ENCODE measurements at regions not wholly inside any gene's neighbourhood (a gene's known extent, or its start where the extent isn't known, plus 50 kb on each side); places are given as distances from the start of the nearest gene placed in this dataset.
A peak's percentile ranks its signal among the peaks of the same experiment; 100 is the strongest.

- H3K27me3 ChIP-seq (ENCODE audit: insufficient read depth): no peaks in the 10 kb centered on the region
- no peaks in the 10 kb centered on the region for H3K36me3 Mint-ChIP-seq (ENCODE audit: low read depth)
- H3K79me2 ChIP-seq (replicated peaks; ENCODE audit: insufficient read depth): no peaks in the 10 kb centered on the region
- H3K27me3 Mint-ChIP-seq (ENCODE audit: insufficient read depth, low read depth, poor library complexity): no peaks in the 10 kb centered on the region
- no peak for ATAC-seq
- H2AFZ ChIP-seq: 0 out of 2 replicates have a peak overlapping the region, but pooled peaks have one; percentile 28
- no peaks in the 10 kb centered on the region for H3K4me1 ChIP-seq (ENCODE audit: insufficient read depth)
- no peaks in the 10 kb centered on the region for H4K20me1 ChIP-seq (replicated peaks; ENCODE audit: insufficient read depth)
- no peaks in the 10 kb centered on the region for H3K9me2 ChIP-seq (ENCODE audit: insufficient read depth)
- H3K27ac ChIP-seq (ENCODE audit: low read depth): no peak overlapping the region
- no peak overlapping the region for H3K4me3 Mint-ChIP-seq
- no peak overlapping the region for H3K27ac Mint-ChIP-seq
- no peak overlapping the region for H3K4me3 ChIP-seq
- H3F3A ChIP-seq (replicated peaks; ENCODE audit: low read depth): no peaks in the 10 kb centered on the region
- no peak overlapping the region for H3K4me2 ChIP-seq
- peak; percentile 6 for DNase-seq (ENCODE audit: low spot score)
- H3K4me1 Mint-ChIP-seq: no peaks in the 10 kb centered on the region
- H3K36me3 ChIP-seq (ENCODE audit: insufficient read depth): no peaks in the 10 kb centered on the region
- peaks cover 4% of the 10 kb centered on the region; the same call in 1 of the 3 replicates for H3K9me3 Mint-ChIP-seq
- TF ChIP-seq EZH2phosphoT487 (IDR thresholded peaks at IDR 0.05; ENCODE audit: unreplicated experiment) (no peak), REST (IDR thresholded peaks at IDR 0.05; ENCODE audit: unreplicated experiment) (no peak), ZNF114 (CRISPR knock-in tag; IDR thresholded peaks at IDR 0.05) (no peak), ZNF462 (CRISPR knock-in tag; IDR thresholded peaks at IDR 0.05) (no peak), JUNB (IDR thresholded peaks at IDR 0.05; ENCODE audit: unreplicated experiment) (no peak), CTCF (conservative IDR thresholded peaks at IDR 0.05; ENCODE audit: low read depth in 2 of 2) (no peak), ZNF331 (CRISPR knock-in tag; IDR thresholded peaks at IDR 0.05; ENCODE audit: low read depth) (no peak), EZH2 (IDR thresholded peaks at IDR 0.05; ENCODE audit: low read depth, unreplicated experiment) (no peak), POLR2AphosphoS5 (IDR thresholded peaks at IDR 0.05; ENCODE audit: low read depth) (no peak), CREB1 (CRISPR knock-in tag; IDR thresholded peaks at IDR 0.05; ENCODE audit: low read depth) (no peak), NANOG (IDR thresholded peaks at IDR 0.05; ENCODE audit: borderline replicate concordance) (no peak), STAT1 (IDR thresholded peaks at IDR 0.05; ENCODE audit: unreplicated experiment) (no peak), ETS1 (IDR thresholded peaks at IDR 0.05) (no peak)
Observed at GRCh38 chr5:130759061-130759460, 406.0 kb downstream of the HINT1 start.

Data from GM23338 (cell line).